ENCODE measurements at regions not wholly inside any gene's neighbourhood (a gene's known extent, or its start where the extent isn't known, plus 50 kb on each side); places are given as distances from the start of the nearest gene placed in this dataset.
A peak's percentile ranks its signal among the peaks of the same experiment; 100 is the strongest.

GRCh38 chr5:152688561-152689249 is 283.6 kb upstream of the NMUR2 start:
- no peaks in the 10 kb centered on the region for H3K36me3 Mint-ChIP-seq (ENCODE audit: insufficient read depth, unreplicated experiment)
- H3K4me1 Mint-ChIP-seq (ENCODE audit: low read depth, unreplicated experiment): no peaks in the 10 kb centered on the region
- CTCF ChIA-PET: no interaction called here
- peak; percentile 4 for DNase-seq
- H3K27me3 Mint-ChIP-seq (ENCODE audit: unreplicated experiment): no peaks in the 10 kb centered on the region
- H3K4me3 Mint-ChIP-seq (ENCODE audit: low read depth, unreplicated experiment): no peak overlapping the region
- no peak overlapping the region for H3K27ac Mint-ChIP-seq (ENCODE audit: unreplicated experiment)
- no TSS peak for BruUV-seq (replicated peaks)
- intact Hi-C loops (cut with micrococcal nuclease; ENCODE audit: unreplicated experiment): no loop called here
- H3K9me3 Mint-ChIP-seq (ENCODE audit: low read depth, unreplicated experiment): peaks cover 5% of the 10 kb centered on the region
- TF ChIP-seq CTCF (IDR thresholded peaks at IDR 0.05; ENCODE audit: unreplicated experiment): no peak

GRCh38 chr5:152689250-152689711 is 284.2 kb upstream of the NMUR2 start:
- Mint-ChIP-seq H3K27me3 (ENCODE audit: unreplicated experiment) (no peaks in the 10 kb centered on the region), H3K4me3 (ENCODE audit: low read depth, unreplicated experiment) (no peak overlapping the region), H3K27ac (ENCODE audit: unreplicated experiment) (no peak overlapping the region), H3K36me3 (ENCODE audit: insufficient read depth, unreplicated experiment) (no peaks in the 10 kb centered on the region), H3K4me1 (ENCODE audit: low read depth, unreplicated experiment) (no peaks in the 10 kb centered on the region), H3K9me3 (ENCODE audit: low read depth, unreplicated experiment) (peaks cover 5% of the 10 kb centered on the region)
- intact Hi-C loops (cut with micrococcal nuclease; ENCODE audit: unreplicated experiment): no loop called here
- CTCF ChIA-PET: no interaction called here
- BruUV-seq (replicated peaks): no TSS peak
- no peak for DNase-seq
- no peak for TF ChIP-seq CTCF (IDR thresholded peaks at IDR 0.05; ENCODE audit: unreplicated experiment)

- CTCF ChIA-PET: no interaction called here
- DNase-seq: no peak
- no peaks in the 10 kb centered on the region for H3K9me3 Mint-ChIP-seq (ENCODE audit: low read depth, unreplicated experiment)
- H3K4me1 Mint-ChIP-seq (ENCODE audit: low read depth, unreplicated experiment): no peaks in the 10 kb centered on the region
- intact Hi-C loops (cut with micrococcal nuclease; ENCODE audit: unreplicated experiment): no loop called here
- no peaks in the 10 kb centered on the region for H3K36me3 Mint-ChIP-seq (ENCODE audit: insufficient read depth, unreplicated experiment)
- H3K4me3 Mint-ChIP-seq (ENCODE audit: low read depth, unreplicated experiment): no peak overlapping the region
- BruUV-seq (replicated peaks): no TSS peak
- no peak overlapping the region for H3K27ac Mint-ChIP-seq (ENCODE audit: unreplicated experiment)
- no peaks in the 10 kb centered on the region for H3K27me3 Mint-ChIP-seq (ENCODE audit: unreplicated experiment)
- no peak for TF ChIP-seq CTCF (IDR thresholded peaks at IDR 0.05; ENCODE audit: unreplicated experiment)
Observed at GRCh38 chr5:152694231-152694630, 289.2 kb upstream of the NMUR2 start.

GRCh38 chr5:152701305-152701949 is 296.3 kb upstream of the NMUR2 start:
- intact Hi-C loops (cut with micrococcal nuclease; ENCODE audit: unreplicated experiment): no loop called here
- no peak for TF ChIP-seq CTCF (IDR thresholded peaks at IDR 0.05; ENCODE audit: unreplicated experiment)
- H3K36me3 Mint-ChIP-seq (ENCODE audit: insufficient read depth, unreplicated experiment): no peaks in the 10 kb centered on the region
- CTCF ChIA-PET: no interaction called here
- H3K9me3 Mint-ChIP-seq (ENCODE audit: low read depth, unreplicated experiment): peaks cover 6% of the 10 kb centered on the region
- no peak for DNase-seq
- no peaks in the 10 kb centered on the region for H3K27me3 Mint-ChIP-seq (ENCODE audit: unreplicated experiment)
- H3K27ac Mint-ChIP-seq (ENCODE audit: unreplicated experiment): no peak overlapping the region
- BruUV-seq (replicated peaks): no TSS peak
- no peak overlapping the region for H3K4me3 Mint-ChIP-seq (ENCODE audit: low read depth, unreplicated experiment)
- no peaks in the 10 kb centered on the region for H3K4me1 Mint-ChIP-seq (ENCODE audit: low read depth, unreplicated experiment)

All from Calu3 (cell line).